ENCODE measurements at regions not wholly inside any gene's neighbourhood (a gene's known extent, or its start where the extent isn't known, plus 50 kb on each side); places are given as distances from the start of the nearest gene placed in this dataset.

DNA sequence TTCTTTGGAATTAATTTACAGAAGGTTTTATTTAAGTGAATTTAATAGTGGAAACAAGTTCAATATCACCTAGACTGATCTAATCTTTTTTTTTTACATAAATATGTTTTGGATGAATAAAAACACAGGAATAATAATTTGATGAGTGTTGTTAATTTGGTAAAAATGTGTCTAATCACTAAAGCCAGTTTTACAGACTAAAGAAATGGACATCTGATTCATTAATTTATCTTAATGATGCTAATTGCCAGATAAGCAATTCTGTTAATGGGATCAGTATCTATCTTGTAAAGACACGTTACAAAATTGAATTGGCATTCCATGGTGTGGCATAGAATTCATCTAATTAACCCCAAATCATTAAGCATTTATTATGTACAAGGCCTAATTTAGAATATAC, 743.3 kb upstream of the CDH6 start:
- TF ChIP-seq POLR2A (IDR thresholded peaks at IDR 0.05) = no peak
- TF ChIP-seq, protein P1, sequence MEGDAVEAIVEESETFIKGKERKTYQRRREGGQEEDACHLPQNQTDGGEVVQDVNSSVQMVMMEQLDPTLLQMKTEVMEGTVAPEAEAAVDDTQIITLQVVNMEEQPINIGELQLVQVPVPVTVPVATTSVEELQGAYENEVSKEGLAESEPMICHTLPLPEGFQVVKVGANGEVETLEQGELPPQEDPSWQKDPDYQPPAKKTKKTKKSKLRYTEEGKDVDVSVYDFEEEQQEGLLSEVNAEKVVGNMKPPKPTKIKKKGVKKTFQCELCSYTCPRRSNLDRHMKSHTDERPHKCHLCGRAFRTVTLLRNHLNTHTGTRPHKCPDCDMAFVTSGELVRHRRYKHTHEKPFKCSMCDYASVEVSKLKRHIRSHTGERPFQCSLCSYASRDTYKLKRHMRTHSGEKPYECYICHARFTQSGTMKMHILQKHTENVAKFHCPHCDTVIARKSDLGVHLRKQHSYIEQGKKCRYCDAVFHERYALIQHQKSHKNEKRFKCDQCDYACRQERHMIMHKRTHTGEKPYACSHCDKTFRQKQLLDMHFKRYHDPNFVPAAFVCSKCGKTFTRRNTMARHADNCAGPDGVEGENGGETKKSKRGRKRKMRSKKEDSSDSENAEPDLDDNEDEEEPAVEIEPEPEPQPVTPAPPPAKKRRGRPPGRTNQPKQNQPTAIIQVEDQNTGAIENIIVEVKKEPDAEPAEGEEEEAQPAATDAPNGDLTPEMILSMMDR (IDR thresholded peaks at IDR 0.05) = no peak
